ENCODE measurements at regions not wholly inside any gene's neighbourhood (a gene's known extent, or its start where the extent isn't known, plus 50 kb on each side); places are given as distances from the start of the nearest gene placed in this dataset.

GRCh38 chr11:79600711-79601110 is 159.9 kb upstream of the TENM4 start:
- DNase-seq (no peak), ATAC-seq (no peak)
- H3K4me1 ChIP-seq (ENCODE audit: insufficient read depth, low read length) = no peaks in the 10 kb centered on the region
- no peaks in the 10 kb centered on the region for H3K9me2 ChIP-seq (replicated peaks; ENCODE audit: low read length)
- TF ChIP-seq EZH2phosphoT487 (IDR thresholded peaks at IDR 0.05; ENCODE audit: borderline replicate concordance, low read length) (no peak), EZH2 (IDR thresholded peaks at IDR 0.05; ENCODE audit: low read length, unreplicated experiment) (no peak), CTCF (conservative IDR thresholded peaks at IDR 0.05; ENCODE audit: low read depth, low read length) (no peak)
- H3K79me2 ChIP-seq (ENCODE audit: low read length) = no peaks in the 10 kb centered on the region
- H4K20me1 ChIP-seq (ENCODE audit: low read length) = no peaks in the 10 kb centered on the region
- H3K27me3 ChIP-seq (ENCODE audit: low read length) = no peaks in the 10 kb centered on the region
- ChIA-PET CTCF (no interaction called here), POLR2A (ENCODE audit: unreplicated experiment) (no interaction called here)
- no peak overlapping the region for H3K4me3 ChIP-seq (ENCODE audit: low read length)
- no peak overlapping the region for H3K4me2 ChIP-seq (ENCODE audit: low read length)
- H3K27ac ChIP-seq (ENCODE audit: low read length) = no peak overlapping the region
- H3K9ac ChIP-seq (ENCODE audit: low read length) = no peak overlapping the region
- no peaks in the 10 kb centered on the region for H3K36me3 ChIP-seq (ENCODE audit: low read depth, low read length)
- H2AFZ ChIP-seq (ENCODE audit: low read length) = no peak overlapping the region
- H3F3A ChIP-seq (ENCODE audit: low read length, unreplicated experiment) = no peaks in the 10 kb centered on the region
- no peaks in the 10 kb centered on the region for H3K9me3 ChIP-seq (ENCODE audit: low read length)
- BruUV-seq (replicated peaks) = no TSS peak
- intact Hi-C loops (cut with micrococcal nuclease) = no loop called here

GRCh38 chr11:79594834-79595233 is 154.0 kb upstream of the TENM4 start:
- no peaks in the 10 kb centered on the region for H3F3A ChIP-seq (ENCODE audit: low read length, unreplicated experiment)
- ATAC-seq (no peak), DNase-seq (no peak)
- H3K4me3 ChIP-seq (ENCODE audit: low read length) = no peak overlapping the region
- no peaks in the 10 kb centered on the region for H3K4me1 ChIP-seq (ENCODE audit: insufficient read depth, low read length)
- no peak overlapping the region for H3K9ac ChIP-seq (ENCODE audit: low read length)
- intact Hi-C loops (cut with micrococcal nuclease) = no loop called here
- H3K79me2 ChIP-seq (ENCODE audit: low read length) = no peaks in the 10 kb centered on the region
- no peaks in the 10 kb centered on the region for H3K9me3 ChIP-seq (ENCODE audit: low read length)
- POLR2A ChIA-PET (ENCODE audit: unreplicated experiment) = no interaction called here
- no peak overlapping the region for H3K4me2 ChIP-seq (ENCODE audit: low read length)
- peaks cover 8% of the 10 kb centered on the region; the same call in 1 of the 2 replicates for H3K27me3 ChIP-seq (ENCODE audit: low read length)
- no peaks in the 10 kb centered on the region for H3K9me2 ChIP-seq (replicated peaks; ENCODE audit: low read length)
- H3K27ac ChIP-seq (ENCODE audit: low read length) = no peak overlapping the region
- CTCF ChIA-PET = no interaction called here
- no peaks in the 10 kb centered on the region for H4K20me1 ChIP-seq (ENCODE audit: low read length)
- BruUV-seq (replicated peaks) = no TSS peak
- no peaks in the 10 kb centered on the region for H3K36me3 ChIP-seq (ENCODE audit: low read depth, low read length)
- H2AFZ ChIP-seq (ENCODE audit: low read length) = no peak overlapping the region
- no peak for TF ChIP-seq EZH2phosphoT487 (IDR thresholded peaks at IDR 0.05; ENCODE audit: borderline replicate concordance, low read length)
- TF ChIP-seq EZH2 (IDR thresholded peaks at IDR 0.05; ENCODE audit: low read length, unreplicated experiment) = no peak
- TF ChIP-seq CTCF (conservative IDR thresholded peaks at IDR 0.05; ENCODE audit: low read depth, low read length) = no peak

- ChIA-PET POLR2A (ENCODE audit: unreplicated experiment) (no interaction called here), CTCF (no interaction called here)
- Histone ChIP-seq H3F3A (ENCODE audit: low read length, unreplicated experiment) (no peaks in the 10 kb centered on the region), H3K4me2 (ENCODE audit: low read length) (no peak overlapping the region), H3K9ac (ENCODE audit: low read length) (no peak overlapping the region), H4K20me1 (ENCODE audit: low read length) (no peaks in the 10 kb centered on the region), H3K9me2 (replicated peaks; ENCODE audit: low read length) (no peaks in the 10 kb centered on the region), H3K4me1 (ENCODE audit: insufficient read depth, low read length) (no peaks in the 10 kb centered on the region), H2AFZ (ENCODE audit: low read length) (no peak overlapping the region), H3K27ac (ENCODE audit: low read length) (no peak overlapping the region), H3K27me3 (ENCODE audit: low read length) (peaks cover 8% of the 10 kb centered on the region; the same call in 1 of the 2 replicates), H3K9me3 (ENCODE audit: low read length) (no peaks in the 10 kb centered on the region), H3K4me3 (ENCODE audit: low read length) (no peak overlapping the region), H3K36me3 (ENCODE audit: low read depth, low read length) (no peaks in the 10 kb centered on the region), H3K79me2 (ENCODE audit: low read length) (no peaks in the 10 kb centered on the region)
- ATAC-seq (no peak), DNase-seq (no peak)
- intact Hi-C loops (cut with micrococcal nuclease) = no loop called here
- TF ChIP-seq EZH2phosphoT487 (IDR thresholded peaks at IDR 0.05; ENCODE audit: borderline replicate concordance, low read length) (no peak), CTCF (conservative IDR thresholded peaks at IDR 0.05; ENCODE audit: low read depth, low read length) (no peak), EZH2 (IDR thresholded peaks at IDR 0.05; ENCODE audit: low read length, unreplicated experiment) (no peak)
- no TSS peak for BruUV-seq (replicated peaks)
Observed at GRCh38 chr11:79592824-79593223, 152.0 kb upstream of the TENM4 start.

All from PC-3 (cell line).